Liver (tissue), 8 donors: ENCODE measurements at regions not wholly inside any gene's neighbourhood (a gene's known extent, or its start where the extent isn't known, plus 50 kb on each side); places are given as distances from the start of the nearest gene placed in this dataset.

Source experiments
- DNase-seq: peaks from one replicate; pipeline ENCODE4 v3.0.0-alpha.2; 2017; ENCODE audit warnings: low spot score
- H3K27ac ChIP-seq, 2 donors: one replicate each; pipeline ENCODE4 v1.7.0; 2013; ENCODE audit warnings: inconsistent platforms in 2 of 2, low read length in 2 of 2, control low read depth in 1 of 2, low read depth in 1 of 2, mild to moderate bottlenecking in 1 of 2
- H3K27me3 ChIP-seq, 4 donors: one replicate each; pipeline versions ENCODE4 v1.6.1 to v1.7.0; 2013; ENCODE audit warnings: low read length in 3 of 4, inconsistent platforms in 1 of 4, mild to moderate bottlenecking in 1 of 4, moderate library complexity in 1 of 4; ENCODE audit not compliant: control insufficient read depth in 4 of 4, insufficient read depth in 4 of 4
- H3K36me3 ChIP-seq, 4 donors: one replicate each; pipeline versions ENCODE4 v1.6.1 to v1.7.0; 2013; ENCODE audit warnings: low read length in 3 of 4, mild to moderate bottlenecking in 3 of 4, low read depth in 1 of 4, moderate library complexity in 1 of 4; ENCODE audit not compliant: control insufficient read depth in 4 of 4, insufficient read depth in 3 of 4
- H3K4me1 ChIP-seq, 4 donors: one replicate each; pipeline versions ENCODE4 v1.6.1 to v1.7.0; 2013; ENCODE audit warnings: low read length in 3 of 4, mild to moderate bottlenecking in 3 of 4, moderate library complexity in 1 of 4; ENCODE audit not compliant: control insufficient read depth in 4 of 4, insufficient read depth in 4 of 4
- H3K4me3 ChIP-seq, 3 donors: one replicate each; pipeline versions ENCODE4 v1.6.1 to v1.7.0; 2013; ENCODE audit warnings: low read length in 3 of 3, control low read depth in 1 of 3, low read depth in 1 of 3, mild to moderate bottlenecking in 1 of 3
- H3K9ac ChIP-seq, 2 donors: one replicate each; pipeline ENCODE4 v1.7.0; 2013; ENCODE audit warnings: low read length in 2 of 2, mild to moderate bottlenecking in 2 of 2, moderate library complexity in 2 of 2, control low read depth in 1 of 2, low read depth in 1 of 2
- H3K9me3 ChIP-seq, 4 donors: one replicate each; pipeline versions ENCODE4 v1.6.1 to v1.7.0; 2013; ENCODE audit warnings: low read length in 3 of 4; ENCODE audit not compliant: control insufficient read depth in 4 of 4
- EGR1 ChIP-seq, 2 donors: IDR thresholded peaks; 2 replicates each; pipeline ENCODE4 v1.6.1; 2016 to 2018; ENCODE audit warnings: antibody characterized with exemption in 2 of 2, low read depth in 2 of 2
- FOXA1 ChIP-seq: IDR thresholded peaks from 2 replicates; pipeline ENCODE4 v1.6.1; 2016; ENCODE audit warnings: antibody characterized with exemption
- HNF4G ChIP-seq: IDR thresholded peaks from 2 replicates; pipeline ENCODE4 v1.6.1; 2016; ENCODE audit warnings: antibody characterized with exemption
- JUND ChIP-seq, 2 donors: IDR thresholded peaks; 2 replicates each; pipeline ENCODE4 v1.6.1; 2016; ENCODE audit warnings: antibody characterized with exemption in 2 of 2
- MAX ChIP-seq: IDR thresholded peaks from 2 replicates; pipeline ENCODE4 v1.6.1; 2016; ENCODE audit warnings: antibody characterized with exemption
- NR2F2 ChIP-seq: IDR thresholded peaks from 2 replicates; pipeline ENCODE4 v1.6.1; 2016; ENCODE audit warnings: antibody characterized with exemption
- REST ChIP-seq: IDR thresholded peaks from 2 replicates; pipeline ENCODE4 v1.6.1; 2016; ENCODE audit warnings: antibody characterized with exemption, mild to moderate bottlenecking
- RXRA ChIP-seq, 2 donors: IDR thresholded peaks; 2 replicates each; pipeline ENCODE4 v1.6.1; 2017 to 2018; ENCODE audit warnings: antibody characterized with exemption in 2 of 2, mild to moderate bottlenecking in 1 of 2
- SP1 ChIP-seq: IDR thresholded peaks from 2 replicates; pipeline ENCODE4 v1.6.1; 2018; ENCODE audit warnings: antibody characterized with exemption, mild to moderate bottlenecking
- TAF1 ChIP-seq: conservative IDR thresholded peaks from 2 replicates; pipeline ENCODE4 v1.6.1; 2016; ENCODE audit warnings: antibody characterized with exemption, mild to moderate bottlenecking
- WGBS: extraction: QIAGEN DNeasy Blood & Tissue Kit; methylation state at CpG from one replicate; pipeline ENCODE4 v1.1.7; 2013; 5-methylcytosine and 5-hydroxymethylcytosine counted together
- TF ChIP-seq, protein P1 (sequence below): IDR thresholded peaks from 2 replicates; pipeline ENCODE4 v1.6.1; 2016; ENCODE audit warnings: antibody characterized with exemption
- TF ChIP-seq, protein P2 (sequence below): fragments of 150-350 bp; IDR thresholded peaks from 2 replicates; pipeline ENCODE4 v1.5.1; 2017; ENCODE audit warnings: improper control_type of control experiment, low read depth, low read length; ENCODE audit not compliant: missing input control
- donor health status: healthy.
- donor health status: healthy.
- donor health status: healthy.
- donor health status: healthy.
- donor health status: healthy.

GRCh38 chr3:76111808-76112207 lies 326.5 kb upstream of the ZNF717 start:
- TF ChIP-seq HNF4G (no peak), MAX (no peak)
- no peaks in the 10 kb centered on the region for H3K27me3 ChIP-seq
- H3K9me3 ChIP-seq: no peaks in the 10 kb centered on the region
- H3K9ac ChIP-seq: no peak overlapping the region
- no peaks in the 10 kb centered on the region for H3K4me1 ChIP-seq
- no peaks in the 10 kb centered on the region for H3K36me3 ChIP-seq
- DNase-seq: no peak
- WGBS: 73% methylated on average over 2 of the region's 2 CpGs
- no peak overlapping the region for H3K27ac ChIP-seq
- H3K4me3 ChIP-seq: no peak overlapping the region

DNA sequence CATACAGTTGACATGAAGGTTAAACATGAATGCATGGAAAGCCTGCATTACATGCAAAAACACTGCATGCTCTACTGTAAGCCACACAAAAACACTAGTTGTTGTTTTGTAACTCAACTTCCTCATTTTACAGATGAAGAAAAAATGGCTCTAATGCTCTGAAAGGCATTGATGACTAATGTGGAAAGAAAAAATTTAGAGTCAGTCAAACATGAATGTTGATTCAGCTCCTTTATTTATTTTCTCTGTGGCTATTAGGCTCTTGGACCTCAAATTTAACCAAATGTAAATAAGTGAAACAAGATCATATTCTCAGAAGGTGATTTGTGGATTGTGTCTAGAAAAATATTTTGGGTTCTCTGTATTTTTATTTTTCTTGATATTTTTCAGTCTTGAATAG lies 336.7 kb upstream of the ZNF717 start:
- TF ChIP-seq TAF1: no peak
- no peak for TF ChIP-seq EGR1 (IDR thresholded peaks at IDR 0.05; ENCODE audit: low read depth in 2 of 2)
- no peak for TF ChIP-seq FOXA1
- TF ChIP-seq RXRA (IDR thresholded peaks at IDR 0.05): no peak
- no peak for TF ChIP-seq HNF4G
- no peak for TF ChIP-seq MAX
- TF ChIP-seq REST: no peak
- TF ChIP-seq, protein P1, sequence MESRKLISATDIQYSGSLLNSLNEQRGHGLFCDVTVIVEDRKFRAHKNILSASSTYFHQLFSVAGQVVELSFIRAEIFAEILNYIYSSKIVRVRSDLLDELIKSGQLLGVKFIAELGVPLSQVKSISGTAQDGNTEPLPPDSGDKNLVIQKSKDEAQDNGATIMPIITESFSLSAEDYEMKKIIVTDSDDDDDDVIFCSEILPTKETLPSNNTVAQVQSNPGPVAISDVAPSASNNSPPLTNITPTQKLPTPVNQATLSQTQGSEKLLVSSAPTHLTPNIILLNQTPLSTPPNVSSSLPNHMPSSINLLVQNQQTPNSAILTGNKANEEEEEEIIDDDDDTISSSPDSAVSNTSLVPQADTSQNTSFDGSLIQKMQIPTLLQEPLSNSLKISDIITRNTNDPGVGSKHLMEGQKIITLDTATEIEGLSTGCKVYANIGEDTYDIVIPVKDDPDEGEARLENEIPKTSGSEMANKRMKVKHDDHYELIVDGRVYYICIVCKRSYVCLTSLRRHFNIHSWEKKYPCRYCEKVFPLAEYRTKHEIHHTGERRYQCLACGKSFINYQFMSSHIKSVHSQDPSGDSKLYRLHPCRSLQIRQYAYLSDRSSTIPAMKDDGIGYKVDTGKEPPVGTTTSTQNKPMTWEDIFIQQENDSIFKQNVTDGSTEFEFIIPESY: no peak
- no peak for TF ChIP-seq JUND (IDR thresholded peaks at IDR 0.05)
- TF ChIP-seq, protein P2, sequence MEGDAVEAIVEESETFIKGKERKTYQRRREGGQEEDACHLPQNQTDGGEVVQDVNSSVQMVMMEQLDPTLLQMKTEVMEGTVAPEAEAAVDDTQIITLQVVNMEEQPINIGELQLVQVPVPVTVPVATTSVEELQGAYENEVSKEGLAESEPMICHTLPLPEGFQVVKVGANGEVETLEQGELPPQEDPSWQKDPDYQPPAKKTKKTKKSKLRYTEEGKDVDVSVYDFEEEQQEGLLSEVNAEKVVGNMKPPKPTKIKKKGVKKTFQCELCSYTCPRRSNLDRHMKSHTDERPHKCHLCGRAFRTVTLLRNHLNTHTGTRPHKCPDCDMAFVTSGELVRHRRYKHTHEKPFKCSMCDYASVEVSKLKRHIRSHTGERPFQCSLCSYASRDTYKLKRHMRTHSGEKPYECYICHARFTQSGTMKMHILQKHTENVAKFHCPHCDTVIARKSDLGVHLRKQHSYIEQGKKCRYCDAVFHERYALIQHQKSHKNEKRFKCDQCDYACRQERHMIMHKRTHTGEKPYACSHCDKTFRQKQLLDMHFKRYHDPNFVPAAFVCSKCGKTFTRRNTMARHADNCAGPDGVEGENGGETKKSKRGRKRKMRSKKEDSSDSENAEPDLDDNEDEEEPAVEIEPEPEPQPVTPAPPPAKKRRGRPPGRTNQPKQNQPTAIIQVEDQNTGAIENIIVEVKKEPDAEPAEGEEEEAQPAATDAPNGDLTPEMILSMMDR: no peak
- TF ChIP-seq NR2F2: no peak
- no peak for TF ChIP-seq SP1
- no peaks in the 10 kb centered on the region for H3K9me3 ChIP-seq
- no peak overlapping the region for H3K27ac ChIP-seq
- H3K36me3 ChIP-seq: no peaks in the 10 kb centered on the region
- H3K27me3 ChIP-seq: no peaks in the 10 kb centered on the region
- H3K9ac ChIP-seq: no peak overlapping the region
- DNase-seq: no peak
- H3K4me3 ChIP-seq: no peak overlapping the region
- H3K4me1 ChIP-seq: peaks cover 0 to 9% (median 4%) of the 10 kb centered on the region in 4 donors
